ENCODE measurements at regions not wholly inside any gene's neighbourhood (a gene's known extent, or its start where the extent isn't known, plus 50 kb on each side); places are given as distances from the start of the nearest gene placed in this dataset.

- no peak for DNase-seq
These were observed 360.9 kb upstream of the CBLB start for GRCh38 chr3:106229495-106230278.

GRCh38 chr3:106231086-106231485, 362.3 kb upstream of the CBLB start:
- DNase-seq: no peak

GRCh38 chr3:106232956-106233355, 364.1 kb upstream of the CBLB start:
- no peak for DNase-seq

GRCh38 chr3:106239195-106239697, 370.4 kb upstream of the CBLB start:
- no peak for DNase-seq

- DNase-seq: no peak
These were observed 372.8 kb upstream of the CBLB start for GRCh38 chr3:106241593-106241992.

GRCh38 chr3:106242781-106243180, 374.0 kb upstream of the CBLB start:
- no peak for DNase-seq

GRCh38 chr3:106245400-106245799, 376.6 kb upstream of the CBLB start:
- DNase-seq: no peak

GRCh38 chr3:106247902-106248684, 379.3 kb upstream of the CBLB start:
- no peak for DNase-seq

GRCh38 chr3:106249159-106249558, 380.3 kb upstream of the CBLB start:
- no peak for DNase-seq

- no peak for DNase-seq
These were observed 381.2 kb upstream of the CBLB start for GRCh38 chr3:106249981-106250380.

- DNase-seq: no peak
These were observed 382.5 kb upstream of the CBLB start for GRCh38 chr3:106251160-106251892.

GRCh38 chr3:106255870-106256248, 387.0 kb upstream of the CBLB start:
- no peak for DNase-seq

GRCh38 chr3:106256249-106256957, 387.6 kb upstream of the CBLB start:
- no peak for DNase-seq

GRCh38 chr3:106257172-106257571, 388.4 kb upstream of the CBLB start:
- DNase-seq: no peak

GRCh38 chr3:106261396-106261795, 392.6 kb upstream of the CBLB start:
- no peak for DNase-seq

GRCh38 chr3:106261915-106262683, 393.3 kb upstream of the CBLB start:
- no peak for DNase-seq

- DNase-seq: no peak
These were observed 394.2 kb upstream of the CBLB start for GRCh38 chr3:106263011-106263410.

GRCh38 chr3:106263546-106263945, 394.7 kb upstream of the CBLB start:
- no peak for DNase-seq

- no peak for DNase-seq
These were observed 396.9 kb upstream of the CBLB start for GRCh38 chr3:106265704-106266103.

- DNase-seq: no peak
These were observed 399.9 kb upstream of the CBLB start for GRCh38 chr3:106268696-106269095.

GRCh38 chr3:106272302-106272701, 403.5 kb upstream of the CBLB start:
- no peak for DNase-seq

GRCh38 chr3:106275592-106275991, 406.8 kb upstream of the CBLB start:
- DNase-seq: no peak

Measured in activated naive CD4-positive, alpha-beta T cell (primary cell).